Muscle layer of colon (tissue), 2 donors: ENCODE measurements at regions not wholly inside any gene's neighbourhood (a gene's known extent, or its start where the extent isn't known, plus 50 kb on each side); places are given as distances from the start of the nearest gene placed in this dataset.

ENCODE experiments used
- H3K27ac ChIP-seq: one replicate; pipeline ENCODE4 v1.7.0; 2013; ENCODE audit warnings: low read depth, mild to moderate bottlenecking, low read length, moderate library complexity
- H3K27me3 ChIP-seq, 2 donors: one replicate each; pipeline ENCODE4 v1.7.0; 2013; ENCODE audit warnings: low read length in 2 of 2, mild to moderate bottlenecking in 2 of 2; ENCODE audit not compliant: insufficient read depth in 2 of 2, control insufficient read depth in 1 of 2
- H3K36me3 ChIP-seq: one replicate; pipeline ENCODE4 v1.7.0; 2013; ENCODE audit warnings: mild to moderate bottlenecking, low read length; ENCODE audit not compliant: insufficient read depth
- H3K4me1 ChIP-seq: one replicate; pipeline ENCODE4 v1.7.0; 2013; ENCODE audit warnings: mild to moderate bottlenecking, low read length; ENCODE audit not compliant: insufficient read depth
- H3K4me3 ChIP-seq, 2 donors: one replicate each; pipeline ENCODE4 v1.7.0; 2013; ENCODE audit warnings: low read length in 2 of 2, low read depth in 1 of 2, mild to moderate bottlenecking in 1 of 2, moderate library complexity in 1 of 2
- H3K9ac ChIP-seq: one replicate; pipeline ENCODE4 v1.7.0; 2013; ENCODE audit warnings: low read length
- H3K9me3 ChIP-seq: one replicate; pipeline ENCODE4 v1.7.0; 2013; ENCODE audit warnings: mild to moderate bottlenecking, low read length
- donor health status: abdominal sarcoma.
- donor health status: Adenocarcinoma of cecum.

- no peak overlapping the region for H3K27ac ChIP-seq
- no peaks in the 10 kb centered on the region for H3K27me3 ChIP-seq
- H3K4me3 ChIP-seq = no peak overlapping the region
- H3K9me3 ChIP-seq = no peaks in the 10 kb centered on the region
- no peaks in the 10 kb centered on the region for H3K4me1 ChIP-seq
- no peak overlapping the region for H3K9ac ChIP-seq
- H3K36me3 ChIP-seq = no peaks in the 10 kb centered on the region
Observed at GRCh38 chr3:18075799-18076198, 333.4 kb upstream of the TBC1D5 start.

GRCh38 chr3:18071833-18072232 is 329.4 kb upstream of the TBC1D5 start:
- no peak overlapping the region for H3K27ac ChIP-seq
- H3K9ac ChIP-seq = no peak overlapping the region
- H3K27me3 ChIP-seq = no peaks in the 10 kb centered on the region
- H3K4me1 ChIP-seq = no peaks in the 10 kb centered on the region
- no peaks in the 10 kb centered on the region for H3K9me3 ChIP-seq
- no peaks in the 10 kb centered on the region for H3K36me3 ChIP-seq
- H3K4me3 ChIP-seq = no peak overlapping the region

- Histone ChIP-seq H3K27me3 (no peaks in the 10 kb centered on the region), H3K36me3 (no peaks in the 10 kb centered on the region), H3K27ac (no peak overlapping the region), H3K9ac (no peak overlapping the region), H3K4me3 (no peak overlapping the region), H3K9me3 (no peaks in the 10 kb centered on the region), H3K4me1 (no peaks in the 10 kb centered on the region)
Observed at GRCh38 chr3:18070944-18071343, 328.5 kb upstream of the TBC1D5 start.

- Histone ChIP-seq H3K4me3 (no peak overlapping the region), H3K36me3 (no peaks in the 10 kb centered on the region), H3K27me3 (no peaks in the 10 kb centered on the region), H3K27ac (no peak overlapping the region), H3K9ac (no peak overlapping the region), H3K9me3 (no peaks in the 10 kb centered on the region), H3K4me1 (no peaks in the 10 kb centered on the region)
Observed at GRCh38 chr3:18070231-18070630, 327.8 kb upstream of the TBC1D5 start.

GRCh38 chr3:18069568-18069967 is 327.1 kb upstream of the TBC1D5 start:
- Histone ChIP-seq H3K4me3 (no peak overlapping the region), H3K36me3 (no peaks in the 10 kb centered on the region), H3K4me1 (no peaks in the 10 kb centered on the region), H3K9me3 (no peaks in the 10 kb centered on the region), H3K27ac (no peak overlapping the region), H3K9ac (no peak overlapping the region), H3K27me3 (no peaks in the 10 kb centered on the region)

DNA sequence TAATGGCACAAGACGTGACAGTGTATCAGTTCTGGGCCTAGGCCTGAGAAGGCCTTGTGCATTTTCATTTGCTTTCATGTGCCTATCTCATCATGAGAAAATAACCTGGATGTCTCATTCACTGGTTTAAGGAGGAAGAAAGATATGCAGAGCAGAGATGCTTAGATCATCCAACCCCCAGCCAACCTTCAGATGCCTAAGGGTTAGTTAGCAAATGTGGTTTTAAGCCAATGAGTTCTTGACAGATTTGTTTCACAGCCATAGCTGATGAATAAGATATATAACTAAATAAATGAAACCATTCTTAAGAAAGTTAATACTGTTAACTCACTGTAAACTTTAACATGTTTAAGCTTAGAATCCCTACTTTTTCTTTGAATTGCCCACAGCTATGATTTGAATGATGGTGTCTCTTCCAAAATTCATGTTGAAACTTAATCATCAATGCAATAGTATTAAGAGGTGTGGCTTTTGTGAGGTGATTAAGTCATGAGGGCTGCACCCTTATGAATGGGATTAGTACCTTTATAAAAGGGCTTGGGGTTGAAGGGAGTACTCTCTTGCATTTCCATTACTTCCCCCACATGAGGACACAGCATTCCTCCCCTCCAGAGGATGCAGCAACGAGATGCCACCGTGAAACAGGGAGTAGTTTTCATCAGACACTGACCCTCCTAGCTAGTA is 324.6 kb upstream of the TBC1D5 start:
- H3K27me3 ChIP-seq = no peaks in the 10 kb centered on the region

DNA sequence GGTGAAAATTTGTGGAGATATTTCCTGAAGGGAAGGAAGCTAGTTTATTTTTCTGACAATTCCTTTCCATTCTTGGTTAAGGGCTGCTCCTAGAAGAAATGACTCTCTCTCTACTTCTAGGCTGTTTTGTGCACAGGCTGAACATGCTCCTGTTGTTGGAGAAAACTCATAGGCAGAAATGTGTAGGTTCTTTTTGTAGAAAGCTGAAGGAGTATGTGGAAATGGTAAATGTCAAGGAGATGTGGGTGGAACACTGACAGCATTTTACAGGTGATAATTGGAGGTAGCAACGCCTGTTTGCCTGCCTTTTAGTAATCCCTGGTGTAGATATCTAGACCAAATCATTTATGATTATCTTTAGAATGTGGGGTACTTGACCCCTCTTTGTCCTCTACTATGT is 322.2 kb upstream of the TBC1D5 start:
- H3K27ac ChIP-seq = no peak overlapping the region
- H3K4me3 ChIP-seq = no peak overlapping the region
- H3K36me3 ChIP-seq = no peaks in the 10 kb centered on the region
- H3K4me1 ChIP-seq = no peaks in the 10 kb centered on the region
- no peaks in the 10 kb centered on the region for H3K27me3 ChIP-seq
- no peaks in the 10 kb centered on the region for H3K9me3 ChIP-seq
- no peak overlapping the region for H3K9ac ChIP-seq

More for the DNA sequence above, 324.6 kb upstream of the TBC1D5 start:
- Histone ChIP-seq H3K36me3 (no peaks in the 10 kb centered on the region), H3K4me3 (no peak overlapping the region), H3K27ac (no peak overlapping the region), H3K4me1 (no peaks in the 10 kb centered on the region), H3K9me3 (no peaks in the 10 kb centered on the region), H3K9ac (no peak overlapping the region)

- H3K4me1 ChIP-seq = no peaks in the 10 kb centered on the region
- no peak overlapping the region for H3K9ac ChIP-seq
- H3K4me3 ChIP-seq = no peak overlapping the region
- no peak overlapping the region for H3K27ac ChIP-seq
- H3K27me3 ChIP-seq = no peaks in the 10 kb centered on the region
- no peaks in the 10 kb centered on the region for H3K36me3 ChIP-seq
- no peaks in the 10 kb centered on the region for H3K9me3 ChIP-seq
Observed at GRCh38 chr3:18062657-18063025, 320.2 kb upstream of the TBC1D5 start.

DNA sequence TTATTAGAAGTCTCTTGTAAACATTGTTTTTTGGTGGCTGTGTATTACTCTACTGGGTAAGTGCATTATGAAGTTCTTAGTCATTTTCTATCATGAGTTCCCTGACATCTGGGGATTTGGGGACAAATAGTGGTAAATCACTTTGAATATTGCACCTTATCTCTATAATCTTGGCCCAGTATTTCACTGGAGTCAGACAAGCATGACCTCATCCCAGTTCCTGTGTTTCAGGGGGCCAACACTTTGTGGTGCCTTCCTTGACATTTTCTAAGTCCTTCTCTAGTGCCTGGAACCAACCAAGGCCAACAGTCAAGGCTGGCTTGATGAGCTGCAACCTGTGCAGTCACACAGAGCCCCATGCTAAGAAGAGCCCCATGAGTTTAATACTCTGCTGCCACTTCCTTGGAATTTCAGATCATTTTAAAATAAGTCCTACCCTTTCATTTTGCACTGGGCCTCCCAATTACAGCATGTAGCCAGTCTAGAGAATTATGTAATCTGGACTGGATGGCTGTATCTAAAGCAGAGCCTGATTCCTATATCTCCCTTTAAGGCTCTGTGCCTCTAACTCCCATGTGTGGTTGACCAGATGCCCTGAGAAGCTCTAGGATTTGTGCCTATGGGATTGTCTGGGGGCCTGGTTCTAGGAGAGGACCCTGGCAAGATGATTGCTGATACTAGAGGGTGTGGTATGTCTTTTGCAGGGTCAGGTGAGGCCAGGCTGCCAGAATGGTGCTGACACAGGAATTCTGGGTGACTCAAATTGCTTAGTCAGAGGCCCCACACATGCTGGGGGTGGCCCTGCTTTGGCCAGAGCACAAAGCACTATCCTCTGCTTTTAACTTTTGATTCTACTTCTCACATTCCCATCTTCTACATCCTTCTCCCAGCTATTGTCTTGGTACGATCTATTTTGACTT is 319.6 kb upstream of the TBC1D5 start:
- H3K9me3 ChIP-seq = no peaks in the 10 kb centered on the region
- no peaks in the 10 kb centered on the region for H3K36me3 ChIP-seq
- H3K4me3 ChIP-seq = no peak overlapping the region
- no peak overlapping the region for H3K9ac ChIP-seq
- H3K27me3 ChIP-seq = no peaks in the 10 kb centered on the region
- H3K4me1 ChIP-seq = no peaks in the 10 kb centered on the region
- H3K27ac ChIP-seq = no peak overlapping the region

DNA sequence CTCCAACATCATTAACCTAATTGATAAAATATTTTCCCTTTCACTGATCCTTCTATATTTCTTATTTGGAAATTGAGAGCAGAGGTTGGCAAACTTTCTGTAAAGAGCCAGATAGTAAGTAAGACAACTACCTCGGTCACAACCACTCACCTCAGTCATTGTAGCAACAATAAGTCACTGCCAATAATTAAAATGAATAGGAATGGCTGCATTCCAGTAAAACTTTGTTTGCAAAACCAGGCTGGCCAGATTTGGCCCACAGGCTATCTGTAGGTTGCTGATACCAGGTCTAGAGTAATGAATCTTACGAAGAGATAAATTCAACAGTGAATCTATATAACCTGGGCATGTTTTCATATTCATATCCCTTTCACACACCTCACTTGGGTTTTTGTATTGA is 316.2 kb upstream of the TBC1D5 start:
- Histone ChIP-seq H3K4me3 (no peak overlapping the region), H3K4me1 (no peaks in the 10 kb centered on the region), H3K27ac (no peak overlapping the region), H3K9ac (no peak overlapping the region), H3K36me3 (no peaks in the 10 kb centered on the region), H3K27me3 (no peaks in the 10 kb centered on the region), H3K9me3 (no peaks in the 10 kb centered on the region)

GRCh38 chr3:18057471-18058091 is 315.1 kb upstream of the TBC1D5 start:
- no peaks in the 10 kb centered on the region for H3K4me1 ChIP-seq
- no peak overlapping the region for H3K9ac ChIP-seq
- no peaks in the 10 kb centered on the region for H3K36me3 ChIP-seq

More at GRCh38 chr3:18057471-18058091, 315.1 kb upstream of the TBC1D5 start:
- no peak overlapping the region for H3K27ac ChIP-seq
- no peaks in the 10 kb centered on the region for H3K9me3 ChIP-seq
- no peak overlapping the region for H3K4me3 ChIP-seq
- H3K27me3 ChIP-seq = no peaks in the 10 kb centered on the region
